ENCODE measurements at regions not wholly inside any gene's neighbourhood (a gene's known extent, or its start where the extent isn't known, plus 50 kb on each side); places are given as distances from the start of the nearest gene placed in this dataset.

- Histone ChIP-seq H3K27ac (ENCODE audit: control insufficient read depth, insufficient read depth, low read length) (no peak overlapping the region), H2AFZ (ENCODE audit: control insufficient read depth, low read length) (no peak overlapping the region), H3K79me2 (ENCODE audit: control insufficient read depth, insufficient read depth, low read length) (no peaks in the 10 kb centered on the region), H3K4me1 (ENCODE audit: control insufficient read depth, extremely low read depth, insufficient read depth, low read length) (peaks cover 2% of the 10 kb centered on the region), H3K9ac (ENCODE audit: control insufficient read depth, extremely low read depth, insufficient read depth, low read length) (no peak overlapping the region), H3K4me3 (ENCODE audit: control insufficient read depth in 2 of 3, extremely low read depth in 1 of 3, insufficient read depth in 2 of 3, low read depth in 1 of 3, low read length in 3 of 3) (no peak overlapping the region), H4K20me1 (ENCODE audit: control insufficient read depth, extremely low read depth, insufficient read depth, low read length) (no peaks in the 10 kb centered on the region), H3K27me3 (ENCODE audit: control insufficient read depth, extremely low read depth, insufficient read depth, low read length) (peaks cover 12% of the 10 kb centered on the region), H3K9me1 (ENCODE audit: control insufficient read depth, extremely low read depth, insufficient read depth, low read length) (no peaks in the 10 kb centered on the region), H3K36me3 (ENCODE audit: control insufficient read depth in 2 of 2, extremely low read depth in 1 of 2, insufficient read depth in 2 of 2, low read length in 2 of 2) (no peaks in the 10 kb centered on the region), H3K9me3 (ENCODE audit: control insufficient read depth, low read depth, low read length) (no peaks in the 10 kb centered on the region), H3K4me2 (ENCODE audit: control insufficient read depth, extremely low read depth, insufficient read depth, low read depth, low read length) (no peak overlapping the region)
- DNase-seq (ENCODE audit: low read depth, low spot score) (no peak), FAIRE-seq (no peak)
- no peak for TF ChIP-seq CTCF (optimal IDR thresholded peaks at IDR 0.05 in 1 of 3, IDR thresholded peaks at IDR 0.05 in 1 of 3, conservative IDR thresholded peaks at IDR 0.05 in 1 of 3; ENCODE audit: extremely low read depth in 1 of 3, insufficient read depth in 2 of 3, low read length in 3 of 3)
- TF ChIP-seq EZH2 (IDR thresholded peaks at IDR 0.05; ENCODE audit: low read length) = no peak
- dilution Hi-C loops (cut with MboI; ENCODE audit: extremely low pct_ligation_motif_present, low sequenced_read_pairs) = no loop called here
These were observed 224.3 kb downstream of the ANKRD60 start for GRCh38 chr20:58004146-58004545.

GRCh38 chr20:58003525-58003924 is 224.9 kb downstream of the ANKRD60 start:
- TF ChIP-seq CTCF (optimal IDR thresholded peaks at IDR 0.05 in 1 of 3, IDR thresholded peaks at IDR 0.05 in 1 of 3, conservative IDR thresholded peaks at IDR 0.05 in 1 of 3; ENCODE audit: extremely low read depth in 1 of 3, insufficient read depth in 2 of 3, low read length in 3 of 3) = no peak
- no peak for TF ChIP-seq EZH2 (IDR thresholded peaks at IDR 0.05; ENCODE audit: low read length)
- Histone ChIP-seq H3K79me2 (ENCODE audit: control insufficient read depth, insufficient read depth, low read length) (no peaks in the 10 kb centered on the region), H3K9ac (ENCODE audit: control insufficient read depth, extremely low read depth, insufficient read depth, low read length) (no peak overlapping the region), H3K4me2 (ENCODE audit: control insufficient read depth, extremely low read depth, insufficient read depth, low read depth, low read length) (no peak overlapping the region), H4K20me1 (ENCODE audit: control insufficient read depth, extremely low read depth, insufficient read depth, low read length) (no peaks in the 10 kb centered on the region), H3K9me3 (ENCODE audit: control insufficient read depth, low read depth, low read length) (no peaks in the 10 kb centered on the region), H3K9me1 (ENCODE audit: control insufficient read depth, extremely low read depth, insufficient read depth, low read length) (no peaks in the 10 kb centered on the region), H2AFZ (ENCODE audit: control insufficient read depth, low read length) (no peak overlapping the region), H3K4me1 (ENCODE audit: control insufficient read depth, extremely low read depth, insufficient read depth, low read length) (peaks cover 3% of the 10 kb centered on the region), H3K4me3 (ENCODE audit: control insufficient read depth in 2 of 3, extremely low read depth in 1 of 3, insufficient read depth in 2 of 3, low read depth in 1 of 3, low read length in 3 of 3) (no peak overlapping the region), H3K27ac (ENCODE audit: control insufficient read depth, insufficient read depth, low read length) (no peak overlapping the region), H3K36me3 (ENCODE audit: control insufficient read depth in 2 of 2, extremely low read depth in 1 of 2, insufficient read depth in 2 of 2, low read length in 2 of 2) (no peaks in the 10 kb centered on the region), H3K27me3 (ENCODE audit: control insufficient read depth, extremely low read depth, insufficient read depth, low read length) (peaks cover 10% of the 10 kb centered on the region)
- dilution Hi-C loops (cut with MboI; ENCODE audit: extremely low pct_ligation_motif_present, low sequenced_read_pairs) = no loop called here
- FAIRE-seq (no peak), DNase-seq (ENCODE audit: low read depth, low spot score) (no peak)
